Osteoblast (primary cell): ENCODE measurements at regions not wholly inside any gene's neighbourhood (a gene's known extent, or its start where the extent isn't known, plus 50 kb on each side); places are given as distances from the start of the nearest gene placed in this dataset.

Experiments
- DNase-seq: peaks from one replicate; pipeline ENCODE4 v3.0.0; 2011; ENCODE audit warnings: low spot score, mixed read lengths; ENCODE audit not compliant: insufficient read length; ENCODE audit errors: missing footprints
- H2AFZ ChIP-seq: 2 replicates; pipeline ENCODE4 v1.6.0; 2011; ENCODE audit warnings: mild to moderate bottlenecking, low read length
- H3K27ac ChIP-seq: 2 replicates; pipeline ENCODE4 v1.5.1; 2011; ENCODE audit warnings: mild to moderate bottlenecking, low read depth, low read length, moderate library complexity
- H3K27me3 ChIP-seq: 2 replicates; pipeline ENCODE4 v1.6.0; 2012; ENCODE audit warnings: mild to moderate bottlenecking, control low read depth, inconsistent platforms, low read length, moderate library complexity; ENCODE audit not compliant: insufficient read depth
- H3K36me3 ChIP-seq: 2 replicates; pipeline ENCODE4 v1.5.1; 2011; ENCODE audit warnings: mild to moderate bottlenecking, low read length, control low read depth, moderate library complexity; ENCODE audit not compliant: insufficient read depth
- H3K4me1 ChIP-seq: 2 replicates; pipeline ENCODE4 v1.5.1; 2011; ENCODE audit warnings: mild to moderate bottlenecking, low read length, control low read depth, moderate library complexity; ENCODE audit not compliant: insufficient read depth
- H3K4me2 ChIP-seq: 2 replicates; pipeline ENCODE4 v1.6.0; 2011; ENCODE audit warnings: mild to moderate bottlenecking, low read length; ENCODE audit not compliant: insufficient read depth
- H3K4me3 ChIP-seq: fragments of 200-600 bp; sonication (generic); 3 replicates; pipeline ENCODE4 v1.5.1; 2012; ENCODE audit warnings: mild to moderate bottlenecking, low read length, inconsistent platforms; ENCODE audit not compliant: insufficient read depth
- H3K79me2 ChIP-seq: 2 replicates; pipeline ENCODE4 v1.6.0; 2012; ENCODE audit warnings: mild to moderate bottlenecking, low read length, control low read depth, inconsistent platforms; ENCODE audit not compliant: insufficient read depth
- H3K9me3 ChIP-seq: 2 replicates; pipeline ENCODE4 v1.5.1; 2011; ENCODE audit warnings: low read depth, low read length, control low read depth
- H4K20me1 ChIP-seq: 2 replicates; pipeline ENCODE4 v1.6.0; 2012; ENCODE audit warnings: mild to moderate bottlenecking, low read length, control low read depth; ENCODE audit not compliant: insufficient read depth
- CTCF ChIP-seq: IDR thresholded peaks from 2 replicates; pipeline ENCODE4 v1.5.1; 2011; ENCODE audit warnings: mild to moderate bottlenecking, low read depth, low read length, moderate library complexity; ENCODE audit errors: extremely low read depth

- Histone ChIP-seq H3K4me1 (no peaks in the 10 kb centered on the region), H3K9me3 (no peaks in the 10 kb centered on the region), H3K36me3 (no peaks in the 10 kb centered on the region), H3K4me2 (no peak overlapping the region), H4K20me1 (no peaks in the 10 kb centered on the region), H2AFZ (no peak overlapping the region), H3K27me3 (no peaks in the 10 kb centered on the region), H3K4me3 (no peak overlapping the region), H3K27ac (no peak overlapping the region), H3K79me2 (no peaks in the 10 kb centered on the region)
- no peak for DNase-seq
- TF ChIP-seq CTCF: no peak
Observed at GRCh38 chr5:155274484-155274883, 260.9 kb downstream of the KIF4B start.

- no peak overlapping the region for H3K4me2 ChIP-seq
- no peaks in the 10 kb centered on the region for H3K36me3 ChIP-seq
- H2AFZ ChIP-seq: no peak overlapping the region
- H3K4me3 ChIP-seq: no peak overlapping the region
- no peak for DNase-seq
- no peaks in the 10 kb centered on the region for H4K20me1 ChIP-seq
- H3K27me3 ChIP-seq: no peaks in the 10 kb centered on the region
- no peaks in the 10 kb centered on the region for H3K9me3 ChIP-seq
- no peak overlapping the region for H3K27ac ChIP-seq
- no peaks in the 10 kb centered on the region for H3K4me1 ChIP-seq
- no peak for TF ChIP-seq CTCF
- no peaks in the 10 kb centered on the region for H3K79me2 ChIP-seq
Observed at GRCh38 chr5:155275222-155275621, 261.7 kb downstream of the KIF4B start.

GRCh38 chr5:155276231-155276630 is 262.7 kb downstream of the KIF4B start:
- TF ChIP-seq CTCF: no peak
- no peak for DNase-seq
- no peaks in the 10 kb centered on the region for H3K9me3 ChIP-seq

GRCh38 chr5:155278532-155278931 is 265.0 kb downstream of the KIF4B start:
- TF ChIP-seq CTCF: no peak
- H3K9me3 ChIP-seq: no peaks in the 10 kb centered on the region
- H3K4me2 ChIP-seq: no peak overlapping the region
- H3K27ac ChIP-seq: no peak overlapping the region
- DNase-seq: no peak
- H2AFZ ChIP-seq: no peak overlapping the region
- no peaks in the 10 kb centered on the region for H3K27me3 ChIP-seq
- no peaks in the 10 kb centered on the region for H3K36me3 ChIP-seq
- H4K20me1 ChIP-seq: no peaks in the 10 kb centered on the region
- H3K79me2 ChIP-seq: no peaks in the 10 kb centered on the region
- no peak overlapping the region for H3K4me3 ChIP-seq
- H3K4me1 ChIP-seq: no peaks in the 10 kb centered on the region

More at GRCh38 chr5:155276231-155276630, 262.7 kb downstream of the KIF4B start:
- Histone ChIP-seq H3K36me3 (no peaks in the 10 kb centered on the region), H3K79me2 (no peaks in the 10 kb centered on the region), H2AFZ (no peak overlapping the region), H4K20me1 (no peaks in the 10 kb centered on the region), H3K27ac (no peak overlapping the region), H3K4me3 (no peak overlapping the region), H3K4me2 (no peak overlapping the region), H3K27me3 (no peaks in the 10 kb centered on the region), H3K4me1 (no peaks in the 10 kb centered on the region)
